Ovary (tissue), 3 donors: ENCODE measurements at regions not wholly inside any gene's neighbourhood (a gene's known extent, or its start where the extent isn't known, plus 50 kb on each side); places are given as distances from the start of the nearest gene placed in this dataset.

Experiments used
- EP300 ChIP-seq: sonication (generic); formaldehyde crosslinking; IDR thresholded peaks from one replicate; pipeline ENCODE4 v1.6.1; 2017; ENCODE audit warnings: antibody characterized with exemption
- POLR2A ChIP-seq: fragments of 450-650 bp; IDR thresholded peaks from one replicate; pipeline ENCODE4 v1.6.1; 2017; ENCODE audit warnings: antibody characterized with exemption, mild to moderate bottlenecking, moderate library complexity
- TF ChIP-seq, protein P1 (sequence below), 3 donors: fragments of 450-650 bp in 2 of 3; fragments of 200-600 bp in 1 of 3; IDR thresholded peaks; one replicate each; pipeline versions ENCODE4 v1.5.1 to v1.8.0; 2016 to 2022; ENCODE audit warnings: antibody characterized with exemption in 3 of 3, mild to moderate bottlenecking in 1 of 3
- donor health status: DM: no; HTN: no; CAD: no.

GRCh38 chr13:104648291-104648690 lies 1582.1 kb upstream of the SLC10A2 start:
- no peak for TF ChIP-seq POLR2A
- TF ChIP-seq, protein P1, sequence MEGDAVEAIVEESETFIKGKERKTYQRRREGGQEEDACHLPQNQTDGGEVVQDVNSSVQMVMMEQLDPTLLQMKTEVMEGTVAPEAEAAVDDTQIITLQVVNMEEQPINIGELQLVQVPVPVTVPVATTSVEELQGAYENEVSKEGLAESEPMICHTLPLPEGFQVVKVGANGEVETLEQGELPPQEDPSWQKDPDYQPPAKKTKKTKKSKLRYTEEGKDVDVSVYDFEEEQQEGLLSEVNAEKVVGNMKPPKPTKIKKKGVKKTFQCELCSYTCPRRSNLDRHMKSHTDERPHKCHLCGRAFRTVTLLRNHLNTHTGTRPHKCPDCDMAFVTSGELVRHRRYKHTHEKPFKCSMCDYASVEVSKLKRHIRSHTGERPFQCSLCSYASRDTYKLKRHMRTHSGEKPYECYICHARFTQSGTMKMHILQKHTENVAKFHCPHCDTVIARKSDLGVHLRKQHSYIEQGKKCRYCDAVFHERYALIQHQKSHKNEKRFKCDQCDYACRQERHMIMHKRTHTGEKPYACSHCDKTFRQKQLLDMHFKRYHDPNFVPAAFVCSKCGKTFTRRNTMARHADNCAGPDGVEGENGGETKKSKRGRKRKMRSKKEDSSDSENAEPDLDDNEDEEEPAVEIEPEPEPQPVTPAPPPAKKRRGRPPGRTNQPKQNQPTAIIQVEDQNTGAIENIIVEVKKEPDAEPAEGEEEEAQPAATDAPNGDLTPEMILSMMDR (IDR thresholded peaks at IDR 0.05) = no peak
- TF ChIP-seq EP300 = no peak
